HepG2 (cell line): ENCODE measurements at regions not wholly inside any gene's neighbourhood (a gene's known extent, or its start where the extent isn't known, plus 50 kb on each side); places are given as distances from the start of the nearest gene placed in this dataset.

ENCODE experiments used
- ELF4 ChIP-seq: sonication (generic); formaldehyde crosslinking; IDR thresholded peaks from 2 replicates; pipeline ENCODE4 v1.5.0; 2020; ENCODE audit warnings: missing genetic modification reagents, mild to moderate bottlenecking, moderate library complexity, borderline replicate concordance
- EP300 ChIP-seq, 3 experiments: sonication (generic) in 1 of 3; formaldehyde crosslinking in 1 of 3; IDR thresholded peaks; 2 replicates each; pipeline versions ENCODE4 v1.5.1 to v1.6.1; 2011 to 2020; ENCODE audit warnings: low read depth in 2 of 3, low read length in 2 of 3, borderline replicate concordance in 1 of 3, improper control_type of control experiment in 1 of 3, mild to moderate bottlenecking in 1 of 3, missing genetic modification reagents in 1 of 3, moderate library complexity in 1 of 3
- HDAC2 ChIP-seq: sonication (generic); formaldehyde crosslinking; IDR thresholded peaks from 2 replicates; pipeline ENCODE4 v1.4.0; 2020; ENCODE audit warnings: missing genetic modification reagents
- KAT2B ChIP-seq: fragments of 150-350 bp; IDR thresholded peaks from 2 replicates; pipeline ENCODE4 v1.6.1; 2014; ENCODE audit warnings: low read depth, low read length, borderline replicate concordance
- KDM1A ChIP-seq: IDR thresholded peaks from 2 replicates; pipeline ENCODE4 v1.6.1; 2016; ENCODE audit warnings: missing compliant biosample characterization
- NR2C2 ChIP-seq: sonication (generic); formaldehyde crosslinking; IDR thresholded peaks from 2 replicates; pipeline ENCODE4 v1.4.0; 2020; ENCODE audit warnings: missing genetic modification reagents, mild to moderate bottlenecking, moderate library complexity, borderline replicate concordance
- POLR2AphosphoS5 ChIP-seq: IDR thresholded peaks from 2 replicates; pipeline ENCODE4 v1.6.1; 2012; ENCODE audit warnings: low read depth, low read length
- SMAD3 ChIP-seq: sonication (generic); formaldehyde crosslinking; IDR thresholded peaks from 2 replicates; pipeline ENCODE4 v1.4.0; 2020; ENCODE audit warnings: missing genetic modification reagents
- ZNF354B ChIP-seq: sonication (generic); formaldehyde crosslinking; IDR thresholded peaks from 2 replicates; pipeline ENCODE4 v1.8.0; 2022; ENCODE audit warnings: mild to moderate bottlenecking, missing genetic modification reagents
- ZNF567 ChIP-seq: sonication (generic); formaldehyde crosslinking; IDR thresholded peaks from 2 replicates; pipeline ENCODE4 v1.8.1; 2023; ENCODE audit warnings: mild to moderate bottlenecking, missing genetic modification reagents, borderline replicate concordance
- ZNF644 ChIP-seq: IDR thresholded peaks from 2 replicates; pipeline ENCODE4 v1.6.1; 2016; ENCODE audit warnings: low read depth
- TF ChIP-seq, protein P1 (sequence below): sonication (generic); formaldehyde crosslinking; IDR thresholded peaks from 2 replicates; pipeline ENCODE4 v1.5.0; 2020; ENCODE audit warnings: mild to moderate bottlenecking, missing genetic modification reagents, moderate library complexity
- TF ChIP-seq, protein P2 (sequence below): sonication (generic); formaldehyde crosslinking; IDR thresholded peaks from 2 replicates; pipeline ENCODE4 v1.4.0; 2020; ENCODE audit warnings: missing genetic modification reagents

- TF ChIP-seq NR2C2 (no peak), ZNF644 (no peak), KAT2B (no peak), EP300 (IDR thresholded peaks at IDR 0.05; ENCODE audit: low read depth in 2 of 2, low read length in 2 of 2) (no peak), EP300 (CRISPR knock-in tag; IDR thresholded peaks at IDR 0.05; ENCODE audit: borderline replicate concordance) (no peak), POLR2AphosphoS5 (no peak), KDM1A (CRISPR knock-in tag) (no peak), ELF4 (CRISPR knock-in tag) (no peak), SMAD3 (CRISPR knock-in tag) (no peak), HDAC2 (CRISPR knock-in tag) (no peak), ZNF354B (CRISPR knock-in tag) (no peak), ZNF567 (CRISPR knock-in tag) (no peak)
- TF ChIP-seq, protein P1, sequence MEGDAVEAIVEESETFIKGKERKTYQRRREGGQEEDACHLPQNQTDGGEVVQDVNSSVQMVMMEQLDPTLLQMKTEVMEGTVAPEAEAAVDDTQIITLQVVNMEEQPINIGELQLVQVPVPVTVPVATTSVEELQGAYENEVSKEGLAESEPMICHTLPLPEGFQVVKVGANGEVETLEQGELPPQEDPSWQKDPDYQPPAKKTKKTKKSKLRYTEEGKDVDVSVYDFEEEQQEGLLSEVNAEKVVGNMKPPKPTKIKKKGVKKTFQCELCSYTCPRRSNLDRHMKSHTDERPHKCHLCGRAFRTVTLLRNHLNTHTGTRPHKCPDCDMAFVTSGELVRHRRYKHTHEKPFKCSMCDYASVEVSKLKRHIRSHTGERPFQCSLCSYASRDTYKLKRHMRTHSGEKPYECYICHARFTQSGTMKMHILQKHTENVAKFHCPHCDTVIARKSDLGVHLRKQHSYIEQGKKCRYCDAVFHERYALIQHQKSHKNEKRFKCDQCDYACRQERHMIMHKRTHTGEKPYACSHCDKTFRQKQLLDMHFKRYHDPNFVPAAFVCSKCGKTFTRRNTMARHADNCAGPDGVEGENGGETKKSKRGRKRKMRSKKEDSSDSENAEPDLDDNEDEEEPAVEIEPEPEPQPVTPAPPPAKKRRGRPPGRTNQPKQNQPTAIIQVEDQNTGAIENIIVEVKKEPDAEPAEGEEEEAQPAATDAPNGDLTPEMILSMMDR = no peak
- TF ChIP-seq, protein P2, sequence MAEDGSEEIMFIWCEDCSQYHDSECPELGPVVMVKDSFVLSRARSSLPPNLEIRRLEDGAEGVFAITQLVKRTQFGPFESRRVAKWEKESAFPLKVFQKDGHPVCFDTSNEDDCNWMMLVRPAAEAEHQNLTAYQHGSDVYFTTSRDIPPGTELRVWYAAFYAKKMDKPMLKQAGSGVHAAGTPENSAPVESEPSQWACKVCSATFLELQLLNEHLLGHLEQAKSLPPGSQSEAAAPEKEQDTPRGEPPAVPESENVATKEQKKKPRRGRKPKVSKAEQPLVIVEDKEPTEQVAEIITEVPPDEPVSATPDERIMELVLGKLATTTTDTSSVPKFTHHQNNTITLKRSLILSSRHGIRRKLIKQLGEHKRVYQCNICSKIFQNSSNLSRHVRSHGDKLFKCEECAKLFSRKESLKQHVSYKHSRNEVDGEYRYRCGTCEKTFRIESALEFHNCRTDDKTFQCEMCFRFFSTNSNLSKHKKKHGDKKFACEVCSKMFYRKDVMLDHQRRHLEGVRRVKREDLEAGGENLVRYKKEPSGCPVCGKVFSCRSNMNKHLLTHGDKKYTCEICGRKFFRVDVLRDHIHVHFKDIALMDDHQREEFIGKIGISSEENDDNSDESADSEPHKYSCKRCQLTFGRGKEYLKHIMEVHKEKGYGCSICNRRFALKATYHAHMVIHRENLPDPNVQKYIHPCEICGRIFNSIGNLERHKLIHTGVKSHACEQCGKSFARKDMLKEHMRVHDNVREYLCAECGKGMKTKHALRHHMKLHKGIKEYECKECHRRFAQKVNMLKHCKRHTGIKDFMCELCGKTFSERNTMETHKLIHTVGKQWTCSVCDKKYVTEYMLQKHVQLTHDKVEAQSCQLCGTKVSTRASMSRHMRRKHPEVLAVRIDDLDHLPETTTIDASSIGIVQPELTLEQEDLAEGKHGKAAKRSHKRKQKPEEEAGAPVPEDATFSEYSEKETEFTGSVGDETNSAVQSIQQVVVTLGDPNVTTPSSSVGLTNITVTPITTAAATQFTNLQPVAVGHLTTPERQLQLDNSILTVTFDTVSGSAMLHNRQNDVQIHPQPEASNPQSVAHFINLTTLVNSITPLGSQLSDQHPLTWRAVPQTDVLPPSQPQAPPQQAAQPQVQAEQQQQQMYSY (CRISPR knock-in tag) = no peak
Observed at GRCh38 chr5:91255396-91256141, 127.5 kb downstream of the ARRDC3 start.
